Endothelial cell of umbilical vein (primary cell): ENCODE measurements at regions not wholly inside any gene's neighbourhood (a gene's known extent, or its start where the extent isn't known, plus 50 kb on each side); places are given as distances from the start of the nearest gene placed in this dataset.

Source experiments
- BruUV-seq: library from RNA; stranded (reverse); fragments of 400-500 nt; replicated peaks from 2 replicates; lab custom pipeline; 2021; lab: Mats Ljungman, UMichigan
- CTCF ChIA-PET: fragments of 300-600, 350-600 bp; sonication (Branson Sonifier 250); formaldehyde crosslinking; loops from one replicate; lab custom pipeline; 2021; ENCODE audit warnings: antibody characterized with exemption, inconsistent platforms; lab: Charles Lee
- POLR2A ChIA-PET: fragments of 300-600, 350-600 bp; sonication (Branson Sonifier 250); formaldehyde crosslinking; loops from one replicate; lab custom pipeline; 2021; ENCODE audit warnings: antibody characterized with exemption, inconsistent platforms; lab: Charles Lee
- DNase-seq: peaks from one replicate; pipeline ENCODE4 v3.0.0-alpha.2; 2011; ENCODE audit warnings: low read depth, low spot score
- FAIRE-seq: peaks from 2 replicates; lab custom pipeline; 2011; peaks lifted over from hg19 to GRCh38; lab: Jason Lieb, UNC
- H2AFZ ChIP-seq: 2 replicates; pipeline ENCODE4 v1.6.0; 2012; ENCODE audit warnings: low read depth, low read length, control low read depth, inconsistent platforms
- H3K27ac ChIP-seq: 2 replicates; pipeline ENCODE4 v1.5.1; 2011; ENCODE audit warnings: low read depth, mild to moderate bottlenecking, control low read depth, low read length, moderate library complexity; ENCODE audit not compliant: insufficient read depth
- H3K27me3 ChIP-seq, 2 experiments: 2 replicates each; pipeline versions ENCODE4 v1.6.0 to v1.6.1; 2011; ENCODE audit warnings: low read length in 2 of 2, mixed read lengths in 1 of 2; ENCODE audit not compliant: control insufficient read depth in 2 of 2, insufficient read depth in 2 of 2
- H3K36me3 ChIP-seq, 2 experiments: 2 replicates in 1 of 2; 3 replicates in 1 of 2; pipeline ENCODE4 v1.5.1; 2011; ENCODE audit warnings: low read length in 2 of 2, mild to moderate bottlenecking in 1 of 2, moderate library complexity in 1 of 2; ENCODE audit not compliant: control insufficient read depth in 2 of 2, insufficient read depth in 2 of 2; ENCODE audit errors: extremely low read depth in 1 of 2
- H3K4me1 ChIP-seq: 3 replicates; pipeline ENCODE4 v1.5.1; 2011; ENCODE audit warnings: mild to moderate bottlenecking, low read length; ENCODE audit not compliant: control insufficient read depth, insufficient read depth; ENCODE audit errors: extremely low read depth
- H3K4me2 ChIP-seq: 2 replicates; pipeline ENCODE4 v1.6.1; 2011; ENCODE audit warnings: low read length, control low read depth, mixed read lengths; ENCODE audit not compliant: insufficient read depth
- H3K4me3 ChIP-seq, 3 experiments: fragments of 200-600 bp in 1 of 3; sonication (generic), shearing (Covaris generic) in 1 of 3; replicated peaks in 1 of 3; 2 replicates each; pipeline ENCODE4 v1.5.1; 2011 to 2016; ENCODE audit warnings: control low read depth in 3 of 3, low read length in 3 of 3, mild to moderate bottlenecking in 2 of 3, inconsistent platforms in 1 of 3, low read depth in 1 of 3, moderate library complexity in 1 of 3; ENCODE audit not compliant: insufficient read depth in 1 of 3
- H3K79me2 ChIP-seq: 2 replicates; pipeline ENCODE4 v1.6.0; 2012; ENCODE audit warnings: low read length, inconsistent platforms; ENCODE audit not compliant: control insufficient read depth, insufficient read depth
- H3K9ac ChIP-seq: replicated peaks from 2 replicates; pipeline ENCODE3; 2011; ENCODE audit warnings: low read length, control low read depth; ENCODE audit not compliant: insufficient read depth; ENCODE audit errors: extremely low read depth
- H3K9me1 ChIP-seq: replicated peaks from 3 replicates; pipeline ENCODE4 v1.6.0; 2011; ENCODE audit warnings: mild to moderate bottlenecking, low read length; ENCODE audit not compliant: control insufficient read depth, insufficient read depth; ENCODE audit errors: extremely low read depth
- H3K9me3 ChIP-seq: replicated peaks from 2 replicates; pipeline ENCODE4 v1.5.1; 2012; ENCODE audit warnings: low read length, inconsistent platforms; ENCODE audit not compliant: control insufficient read depth, insufficient read depth
- H4K20me1 ChIP-seq: replicated peaks from 2 replicates; pipeline ENCODE3; 2011; ENCODE audit warnings: mild to moderate bottlenecking, low read length; ENCODE audit not compliant: control insufficient read depth, insufficient read depth; ENCODE audit errors: extremely low read depth
- CTCF ChIP-seq, 2 donors: IDR thresholded peaks; 1 replicate in 1 of 2; 2 replicates in 1 of 2; pipeline ENCODE4 v1.5.1; 2011; ENCODE audit warnings: low read length in 2 of 2, mild to moderate bottlenecking in 2 of 2, moderate library complexity in 2 of 2, control low read depth in 1 of 2, inconsistent platforms in 1 of 2, low read depth in 1 of 2; ENCODE audit not compliant: insufficient read depth in 1 of 2; ENCODE audit errors: extremely low read depth in 1 of 2
- EZH2 ChIP-seq: IDR thresholded peaks from 2 replicates; pipeline ENCODE4 v1.6.1; 2012; ENCODE audit warnings: borderline replicate concordance, low read depth, mild to moderate bottlenecking, moderate library complexity, low read length, inconsistent platforms; ENCODE audit not compliant: severe bottlenecking
- FOS ChIP-seq: IDR thresholded peaks from 2 replicates; pipeline ENCODE4 v1.6.1; 2011; ENCODE audit warnings: mild to moderate bottlenecking, low read length, moderate library complexity, borderline replicate concordance; ENCODE audit not compliant: insufficient read depth
- GATA2 ChIP-seq: IDR thresholded peaks from 2 replicates; pipeline ENCODE4 v1.7.0; 2011; ENCODE audit warnings: low read depth, mild to moderate bottlenecking, moderate library complexity, mixed read lengths, low read length; ENCODE audit not compliant: insufficient read length, insufficient read depth
- JUN ChIP-seq: IDR thresholded peaks from 2 replicates; pipeline ENCODE4 v1.6.1; 2011; ENCODE audit warnings: borderline replicate concordance, low read depth; ENCODE audit not compliant: insufficient read length, insufficient read depth
- MAX ChIP-seq: IDR thresholded peaks from 2 replicates; pipeline ENCODE4 v1.6.1; 2011; ENCODE audit not compliant: insufficient read depth, insufficient read length
- MYC ChIP-seq: IDR thresholded peaks from one replicate; pipeline ENCODE4 v1.6.1; 2011; ENCODE audit warnings: mild to moderate bottlenecking, low read depth, low read length
- POLR2A ChIP-seq: IDR thresholded peaks from 2 replicates; pipeline ENCODE4 v1.6.1; 2012; ENCODE audit warnings: low read depth, mild to moderate bottlenecking, control low read depth, low read length
- POLR2AphosphoS5 ChIP-seq: IDR thresholded peaks from 2 replicates; pipeline ENCODE4 v1.6.1; 2012; ENCODE audit warnings: low read depth, mild to moderate bottlenecking, control low read depth, low read length, moderate library complexity; ENCODE audit not compliant: insufficient read depth
- dilution Hi-C: fragments of 300-500 bp; cut with MboI; formaldehyde crosslinking; loops from one replicate; pipeline ENCODE4 v1.15.0; 2019; ENCODE audit warnings: low sequenced_read_pairs; ENCODE audit not compliant: extremely low pct_ligation_motif_present
- intact Hi-C: fragments of 100-400 bp; cut with micrococcal nuclease; formaldehyde crosslinking; loops from one replicate; pipeline ENCODE4 v1.10.0; 2022

- Histone ChIP-seq H3K36me3 (no peaks in the 10 kb centered on the region), H3K27me3 (no peaks in the 10 kb centered on the region), H3K9me1 (no peaks in the 10 kb centered on the region), H3K27ac (no peak overlapping the region), H3K9ac (no peak overlapping the region), H4K20me1 (no peaks in the 10 kb centered on the region), H2AFZ (no peak overlapping the region), H3K9me3 (no peaks in the 10 kb centered on the region), H3K4me2 (no peak overlapping the region), H3K4me3 (no peak overlapping the region), H3K4me1 (no peaks in the 10 kb centered on the region), H3K79me2 (no peaks in the 10 kb centered on the region)
- no peak for TF ChIP-seq EZH2
- TF ChIP-seq MAX = no peak
- no peak for TF ChIP-seq MYC
- TF ChIP-seq FOS = no peak
- TF ChIP-seq POLR2AphosphoS5 = no peak
- no peak for TF ChIP-seq POLR2A
- TF ChIP-seq GATA2 = no peak
- TF ChIP-seq JUN = no peak
- TF ChIP-seq CTCF (IDR thresholded peaks at IDR 0.05; ENCODE audit: extremely low read depth in 1 of 2, insufficient read depth in 1 of 2, low read depth in 1 of 2, low read length in 2 of 2) = no peak
- dilution Hi-C loops (no loop called here), intact Hi-C loops (no loop called here)
- ChIA-PET CTCF (no interaction called here), POLR2A (no interaction called here)
- no TSS peak for BruUV-seq
- FAIRE-seq (no peak), DNase-seq (no peak)
Observed at GRCh38 chr11:38221295-38221694, 1623.3 kb upstream of the RAG2 start.
